Kidney epithelial cell (primary cell): ENCODE measurements at regions not wholly inside any gene's neighbourhood (a gene's known extent, or its start where the extent isn't known, plus 50 kb on each side); places are given as distances from the start of the nearest gene placed in this dataset.
A peak's percentile ranks its signal among the peaks of the same experiment; 100 is the strongest.

ENCODE experiments used
- DNase-seq: peaks from one replicate; pipeline ENCODE4 v3.0.0-alpha.2; 2010; ENCODE audit warnings: low read depth
- H3K27me3 ChIP-seq: 2 replicates; pipeline ENCODE4 v1.6.0; 2011; ENCODE audit warnings: low read length; ENCODE audit not compliant: control insufficient read depth, insufficient read depth
- H3K36me3 ChIP-seq: 2 replicates; pipeline ENCODE4 v1.5.1; 2011; ENCODE audit warnings: low read length; ENCODE audit not compliant: control insufficient read depth, insufficient read depth
- H3K4me3 ChIP-seq: 2 replicates; pipeline ENCODE4 v1.5.1; 2011; ENCODE audit warnings: low read depth, mild to moderate bottlenecking, control low read depth, low read length
- TF ChIP-seq, protein P1 (sequence below): IDR thresholded peaks from 2 replicates; pipeline ENCODE4 v1.5.1; 2011; ENCODE audit warnings: mild to moderate bottlenecking, moderate library complexity, low read length, control low read depth, inconsistent platforms; ENCODE audit not compliant: insufficient read depth, poor library complexity, severe bottlenecking

DNA sequence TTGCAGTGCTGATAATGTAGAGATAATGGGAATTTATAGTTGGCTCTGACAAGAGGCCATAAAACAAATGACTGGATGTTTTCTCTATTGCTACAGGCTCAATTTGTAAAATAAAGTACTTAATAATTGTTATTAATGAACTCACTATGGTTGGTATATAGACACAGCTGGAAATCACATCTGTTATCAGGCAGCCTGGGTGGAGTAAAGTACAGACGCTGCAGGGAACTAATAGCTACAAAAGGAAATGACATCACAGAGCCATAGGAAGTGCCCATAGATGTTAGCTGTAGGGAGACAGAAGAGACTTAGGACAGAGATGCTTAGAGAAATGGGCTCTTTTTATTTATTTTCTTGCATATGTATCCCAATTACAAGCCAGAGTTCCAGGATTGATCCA is 81.0 kb upstream of the SNX19 start:
- H3K36me3 ChIP-seq, result no peaks in the 10 kb centered on the region
- TF ChIP-seq, protein P1, sequence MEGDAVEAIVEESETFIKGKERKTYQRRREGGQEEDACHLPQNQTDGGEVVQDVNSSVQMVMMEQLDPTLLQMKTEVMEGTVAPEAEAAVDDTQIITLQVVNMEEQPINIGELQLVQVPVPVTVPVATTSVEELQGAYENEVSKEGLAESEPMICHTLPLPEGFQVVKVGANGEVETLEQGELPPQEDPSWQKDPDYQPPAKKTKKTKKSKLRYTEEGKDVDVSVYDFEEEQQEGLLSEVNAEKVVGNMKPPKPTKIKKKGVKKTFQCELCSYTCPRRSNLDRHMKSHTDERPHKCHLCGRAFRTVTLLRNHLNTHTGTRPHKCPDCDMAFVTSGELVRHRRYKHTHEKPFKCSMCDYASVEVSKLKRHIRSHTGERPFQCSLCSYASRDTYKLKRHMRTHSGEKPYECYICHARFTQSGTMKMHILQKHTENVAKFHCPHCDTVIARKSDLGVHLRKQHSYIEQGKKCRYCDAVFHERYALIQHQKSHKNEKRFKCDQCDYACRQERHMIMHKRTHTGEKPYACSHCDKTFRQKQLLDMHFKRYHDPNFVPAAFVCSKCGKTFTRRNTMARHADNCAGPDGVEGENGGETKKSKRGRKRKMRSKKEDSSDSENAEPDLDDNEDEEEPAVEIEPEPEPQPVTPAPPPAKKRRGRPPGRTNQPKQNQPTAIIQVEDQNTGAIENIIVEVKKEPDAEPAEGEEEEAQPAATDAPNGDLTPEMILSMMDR, result no peak
- no peak overlapping the region for H3K4me3 ChIP-seq
- H3K27me3 ChIP-seq, result no peaks in the 10 kb centered on the region
- no peak for DNase-seq

DNA sequence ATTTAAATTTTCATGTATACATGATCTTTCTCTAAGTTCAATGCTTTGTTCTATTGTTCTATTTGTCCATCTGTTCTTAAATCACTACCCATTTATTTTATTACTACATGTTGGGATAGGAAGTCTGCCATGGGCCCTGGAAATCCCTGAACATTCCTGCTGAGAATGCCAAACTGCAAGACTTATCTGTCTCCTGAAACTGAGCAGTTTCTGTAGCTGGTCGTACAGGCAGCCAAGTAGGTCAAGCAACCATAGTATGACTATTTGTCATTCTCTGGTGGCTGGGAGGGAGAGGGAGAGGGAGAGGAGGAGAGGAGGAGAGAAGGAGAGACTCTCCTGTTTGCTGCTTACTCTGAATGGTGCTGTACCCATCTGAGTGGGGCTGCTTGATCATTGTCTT is 82.8 kb upstream of the SNX19 start:
- TF ChIP-seq, protein P1, result no peak
- Histone ChIP-seq H3K36me3 (no peaks in the 10 kb centered on the region), H3K27me3 (no peaks in the 10 kb centered on the region), H3K4me3 (no peak overlapping the region)
- DNase-seq, result no peak

DNA sequence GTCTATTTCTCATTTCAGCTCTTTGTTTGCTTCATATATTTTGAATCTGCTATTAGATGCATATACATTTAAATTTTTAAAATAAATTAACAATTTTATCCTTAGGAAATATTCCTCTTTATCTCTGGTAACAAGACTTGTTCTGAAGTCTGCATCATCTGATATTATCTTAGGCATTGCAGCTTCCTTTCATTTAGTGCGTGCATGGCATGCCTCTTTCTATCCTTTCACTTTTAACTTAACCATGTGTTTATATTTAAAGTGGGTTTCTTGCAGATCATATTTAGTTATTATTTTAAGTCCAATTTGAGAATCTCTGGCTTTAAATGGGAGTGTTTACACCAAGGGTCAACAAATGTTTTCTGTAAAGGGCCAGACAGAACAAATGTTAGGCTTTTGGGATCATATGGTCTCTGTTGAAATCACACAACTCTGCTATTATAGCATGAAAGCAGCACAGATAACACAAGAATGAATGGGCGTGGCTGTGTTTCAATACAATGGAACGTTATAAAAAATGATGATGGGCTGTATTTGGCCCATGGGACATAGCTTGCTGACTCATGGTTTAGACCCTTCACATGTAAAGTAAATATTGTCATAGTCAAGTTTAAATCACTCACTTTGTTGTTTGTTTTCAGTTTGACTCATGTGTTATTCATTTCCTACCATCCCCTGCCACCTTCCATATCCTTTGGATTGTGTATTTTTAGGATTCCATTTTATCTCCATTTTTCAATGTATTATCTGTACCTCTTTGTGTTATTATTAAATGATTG is 83.9 kb upstream of the SNX19 start:
- no peaks in the 10 kb centered on the region for H3K36me3 ChIP-seq
- peak; percentile 79 for DNase-seq
- no peak overlapping the region for H3K4me3 ChIP-seq
- no peaks in the 10 kb centered on the region for H3K27me3 ChIP-seq
- TF ChIP-seq, protein P1, result no peak

DNA sequence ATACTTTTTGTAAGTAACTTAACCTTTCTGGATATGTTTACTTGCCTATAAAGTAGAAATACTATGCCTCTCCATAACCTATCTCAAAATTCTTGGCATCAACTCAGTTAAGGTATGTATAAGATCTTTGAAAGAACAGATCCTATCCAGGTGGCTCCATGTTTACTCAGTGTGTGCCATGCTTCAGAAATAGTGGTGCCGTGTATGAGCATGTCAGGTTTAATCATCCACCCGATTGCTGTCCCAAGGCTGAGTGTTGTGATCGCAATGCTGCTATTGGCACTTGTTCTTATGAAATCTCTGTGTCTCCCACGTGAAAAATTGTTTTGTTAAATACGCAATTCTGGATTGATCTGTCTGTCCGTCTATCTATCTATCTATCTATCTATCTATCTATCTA is 85.9 kb upstream of the SNX19 start:
- no peak for DNase-seq
- TF ChIP-seq, protein P1, result no peak
- no peak overlapping the region for H3K4me3 ChIP-seq
- no peaks in the 10 kb centered on the region for H3K27me3 ChIP-seq
- H3K36me3 ChIP-seq, result no peaks in the 10 kb centered on the region

DNA sequence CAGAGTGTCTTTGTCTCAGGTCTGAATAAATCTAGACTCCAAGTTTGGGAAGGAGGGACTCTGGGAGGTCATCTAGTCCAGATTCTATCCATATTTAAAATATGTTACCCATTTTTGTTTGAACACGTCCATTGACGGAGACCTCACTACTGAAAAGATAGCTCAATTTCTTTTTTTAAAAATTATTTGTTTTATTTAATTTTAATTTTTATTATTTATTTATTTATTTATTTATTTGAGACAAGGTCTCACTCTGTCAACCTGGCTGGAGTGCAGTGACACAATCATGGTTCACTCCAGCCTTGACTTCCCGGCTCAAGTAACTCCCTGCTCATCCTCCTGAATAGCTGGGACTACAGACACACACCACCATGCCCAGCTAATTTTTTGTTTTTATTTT is 89.5 kb upstream of the SNX19 start:
- TF ChIP-seq, protein P1, result no peak
- Histone ChIP-seq H3K4me3 (no peak overlapping the region), H3K36me3 (no peaks in the 10 kb centered on the region), H3K27me3 (no peaks in the 10 kb centered on the region)
- DNase-seq, result no peak

DNA sequence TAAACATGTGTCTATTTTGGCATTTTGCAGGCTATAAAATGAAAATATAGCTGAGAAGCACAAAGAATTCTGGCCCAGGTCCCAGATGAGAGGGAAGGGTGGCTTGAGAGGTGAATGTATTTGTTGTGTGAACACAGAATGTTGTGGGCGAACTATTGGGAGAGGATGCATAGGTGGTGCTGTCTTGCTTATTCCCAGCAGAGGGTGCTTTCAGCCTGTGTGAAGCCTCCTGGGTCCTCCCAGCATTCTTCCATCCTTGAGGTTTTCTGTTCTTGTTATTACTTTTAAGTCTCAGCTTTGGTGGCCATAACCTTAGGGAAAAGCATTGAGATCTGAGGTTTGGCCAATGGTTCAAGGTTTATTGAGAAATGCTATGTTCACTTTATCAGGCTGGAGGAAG is 108.7 kb upstream of the SNX19 start:
- Histone ChIP-seq H3K4me3 (no peak overlapping the region), H3K27me3 (no peaks in the 10 kb centered on the region), H3K36me3 (no peaks in the 10 kb centered on the region)
- TF ChIP-seq, protein P1, result peak; percentile 73
- no peak for DNase-seq
